Nephron (organoid): ENCODE measurements at regions not wholly inside any gene's neighbourhood (a gene's known extent, or its start where the extent isn't known, plus 50 kb on each side); places are given as distances from the start of the nearest gene placed in this dataset.

Experiments
- H3K27ac Mint-ChIP-seq, 3 experiments: 2 replicates each; pipeline ENCODE4 v1.8.0; 2020; ENCODE audit warnings: mixed read lengths in 3 of 3, mild to moderate bottlenecking in 2 of 3, moderate library complexity in 1 of 3
- H3K27me3 Mint-ChIP-seq: 2 replicates; pipeline ENCODE4 v1.8.0; 2021; ENCODE audit warnings: low read depth, mild to moderate bottlenecking, moderate library complexity, mixed read lengths
- H3K36me3 Mint-ChIP-seq: 2 replicates; pipeline ENCODE4 v1.8.0; 2020; ENCODE audit warnings: low read depth, mixed read lengths
- H3K4me1 Mint-ChIP-seq: 2 replicates; pipeline ENCODE4 v1.8.0; 2020; ENCODE audit warnings: mixed read lengths
- H3K4me3 Mint-ChIP-seq, 3 experiments: 2 replicates each; pipeline ENCODE4 v1.8.0; 2020; ENCODE audit warnings: mild to moderate bottlenecking in 3 of 3, mixed read lengths in 3 of 3, moderate library complexity in 2 of 3
- H3K9me3 Mint-ChIP-seq: 2 replicates; pipeline ENCODE4 v1.8.0; 2020; ENCODE audit warnings: mixed read lengths
- CTCF ChIP-seq, 3 experiments: fragments of 200-600 bp; sonication (generic); IDR thresholded peaks; one replicate each; pipeline ENCODE4 v1.5.0; 2021; ENCODE audit warnings: antibody characterized with exemption in 3 of 3; ENCODE audit not compliant: unreplicated experiment in 3 of 3

GRCh38 chr3:621714-622113 lies 425.2 kb downstream of the CHL1 start:
- no peak overlapping the region for H3K27ac Mint-ChIP-seq
- H3K9me3 Mint-ChIP-seq, result no peaks in the 10 kb centered on the region
- no peak for TF ChIP-seq CTCF (IDR thresholded peaks at IDR 0.05; ENCODE audit: unreplicated experiment in 3 of 3)
- no peaks in the 10 kb centered on the region for H3K27me3 Mint-ChIP-seq
- no peaks in the 10 kb centered on the region for H3K36me3 Mint-ChIP-seq
- H3K4me1 Mint-ChIP-seq, result no peaks in the 10 kb centered on the region
- no peak overlapping the region for H3K4me3 Mint-ChIP-seq

- H3K36me3 Mint-ChIP-seq, result no peaks in the 10 kb centered on the region
- H3K27me3 Mint-ChIP-seq, result no peaks in the 10 kb centered on the region
- no peak overlapping the region for H3K27ac Mint-ChIP-seq
- no peaks in the 10 kb centered on the region for H3K9me3 Mint-ChIP-seq
- TF ChIP-seq CTCF (IDR thresholded peaks at IDR 0.05; ENCODE audit: unreplicated experiment in 3 of 3), result no peak
- H3K4me3 Mint-ChIP-seq, result no peak overlapping the region
- no peaks in the 10 kb centered on the region for H3K4me1 Mint-ChIP-seq
Observed at GRCh38 chr3:622314-622713, 425.8 kb downstream of the CHL1 start.

GRCh38 chr3:623914-624545 lies 427.5 kb downstream of the CHL1 start:
- H3K27ac Mint-ChIP-seq, result no peak overlapping the region
- no peaks in the 10 kb centered on the region for H3K36me3 Mint-ChIP-seq
- H3K4me1 Mint-ChIP-seq, result no peaks in the 10 kb centered on the region
- H3K9me3 Mint-ChIP-seq, result no peaks in the 10 kb centered on the region
- no peak for TF ChIP-seq CTCF (IDR thresholded peaks at IDR 0.05; ENCODE audit: unreplicated experiment in 3 of 3)
- no peaks in the 10 kb centered on the region for H3K27me3 Mint-ChIP-seq
- no peak overlapping the region for H3K4me3 Mint-ChIP-seq

GRCh38 chr3:632571-633170 lies 436.1 kb downstream of the CHL1 start:
- H3K4me1 Mint-ChIP-seq, result no peaks in the 10 kb centered on the region
- no peaks in the 10 kb centered on the region for H3K9me3 Mint-ChIP-seq
- no peaks in the 10 kb centered on the region for H3K27me3 Mint-ChIP-seq
- H3K27ac Mint-ChIP-seq, result no peak overlapping the region
- no peaks in the 10 kb centered on the region for H3K36me3 Mint-ChIP-seq
- H3K4me3 Mint-ChIP-seq, result no peak overlapping the region
- TF ChIP-seq CTCF (IDR thresholded peaks at IDR 0.05; ENCODE audit: unreplicated experiment in 3 of 3), result peak; percentile 70 to 91 (median 78)

GRCh38 chr3:634511-634910 lies 437.9 kb downstream of the CHL1 start:
- no peak for TF ChIP-seq CTCF (IDR thresholded peaks at IDR 0.05; ENCODE audit: unreplicated experiment in 3 of 3)
- Mint-ChIP-seq H3K27me3 (no peaks in the 10 kb centered on the region), H3K4me1 (no peaks in the 10 kb centered on the region), H3K36me3 (no peaks in the 10 kb centered on the region), H3K4me3 (no peak overlapping the region), H3K27ac (no peak overlapping the region), H3K9me3 (no peaks in the 10 kb centered on the region)

- no peak overlapping the region for H3K4me3 Mint-ChIP-seq
- H3K27ac Mint-ChIP-seq, result no peak overlapping the region
- TF ChIP-seq CTCF (IDR thresholded peaks at IDR 0.05; ENCODE audit: unreplicated experiment in 3 of 3), result no peak
- H3K4me1 Mint-ChIP-seq, result no peaks in the 10 kb centered on the region
- H3K27me3 Mint-ChIP-seq, result no peaks in the 10 kb centered on the region
- no peaks in the 10 kb centered on the region for H3K36me3 Mint-ChIP-seq
- no peaks in the 10 kb centered on the region for H3K9me3 Mint-ChIP-seq
Observed at GRCh38 chr3:635393-635792, 438.8 kb downstream of the CHL1 start.
